GM12878 (cell line): ENCODE measurements at regions not wholly inside any gene's neighbourhood (a gene's known extent, or its start where the extent isn't known, plus 50 kb on each side); places are given as distances from the start of the nearest gene placed in this dataset.

ENCODE experiments used
- ATAC-seq: fragments of 200-7000 bp; cut with Tn5 transposase; 3 replicates; pipeline ENCODE4 v1.9.1; 2020; ENCODE audit warnings: mild to moderate bottlenecking, moderate library complexity
- BruUV-seq: library from RNA; stranded (reverse); fragments of 400-500 nt; replicated peaks from 2 replicates; lab custom pipeline; 2021; lab: Mats Ljungman, UMichigan
- CTCF ChIA-PET: fragments of 300-600 bp; sonication (Branson Sonifier 250); formaldehyde crosslinking; extraction: SDS; loops from one replicate; lab custom pipeline; 2021; ENCODE audit warnings: inconsistent platforms; lab: Yijun Ruan, JAX
- POLR2A ChIA-PET: fragments of 350-600 bp; formaldehyde crosslinking; extraction: SDS; loops from one replicate; lab custom pipeline; 2021; ENCODE audit warnings: inconsistent platforms; lab: Charles Lee
- RAD21 ChIA-PET: fragments of 300-600 bp; sonication (Branson Sonifier 250); formaldehyde crosslinking; loops from one replicate; lab custom pipeline; 2023; ENCODE audit warnings: antibody characterized with exemption; ENCODE audit not compliant: unreplicated experiment; lab: Charles Lee
- SMC1A ChIA-PET: fragments of 300-600 bp; sonication (Branson Sonifier 250); formaldehyde crosslinking; loops from one replicate; lab custom pipeline; 2023; ENCODE audit not compliant: unreplicated experiment, uncharacterized antibody; lab: Charles Lee
- DNase-seq: peaks from one replicate; pipeline ENCODE4 v3.0.0-alpha.2; 2011; ENCODE audit warnings: low read depth, low spot score
- FAIRE-seq: peaks from 3 replicates; lab custom pipeline; 2011; peaks lifted over from hg19 to GRCh38; lab: Jason Lieb, UNC
- H2AFZ ChIP-seq: 2 replicates; pipeline ENCODE4 v1.6.0; 2011; ENCODE audit warnings: low read depth, low read length, control low read depth; ENCODE audit not compliant: control insufficient read depth
- H3K27ac ChIP-seq: 2 replicates; pipeline ENCODE4 v1.5.1; 2011; ENCODE audit warnings: control low read depth; ENCODE audit not compliant: control insufficient read depth, insufficient read depth
- H3K27me3 ChIP-seq, 2 experiments: replicated peaks in 1 of 2; 2 replicates each; pipeline versions ENCODE4 v1.6.0 to v1.6.1; 2011; ENCODE audit warnings: low read length in 1 of 2; ENCODE audit not compliant: control insufficient read depth in 2 of 2, insufficient read depth in 2 of 2
- H3K36me3 ChIP-seq, 2 experiments: 2 replicates each; pipeline ENCODE4 v1.5.1; 2011; ENCODE audit warnings: low read length in 1 of 2; ENCODE audit not compliant: control insufficient read depth in 2 of 2, insufficient read depth in 2 of 2
- H3K4me1 ChIP-seq: 2 replicates; pipeline ENCODE4 v1.6.1; 2011; ENCODE audit warnings: mild to moderate bottlenecking, low read length, moderate library complexity, mixed read lengths; ENCODE audit not compliant: control insufficient read depth, insufficient read depth
- H3K4me2 ChIP-seq: 2 replicates; pipeline ENCODE4 v1.6.0; 2011; ENCODE audit warnings: control low read depth; ENCODE audit not compliant: control insufficient read depth, insufficient read depth
- H3K4me3 ChIP-seq: fragments of 200-600 bp; sonication (generic); 2 replicates; pipeline ENCODE4 v1.5.1; 2016
- H3K79me2 ChIP-seq: 2 replicates; pipeline ENCODE4 v1.6.0; 2011; ENCODE audit warnings: low read length; ENCODE audit not compliant: control insufficient read depth, insufficient read depth
- H3K9ac ChIP-seq: 2 replicates; pipeline ENCODE4 v1.8.0; 2011; ENCODE audit warnings: low read length, control low read depth, mixed read lengths; ENCODE audit not compliant: control insufficient read depth, insufficient read depth
- H3K9me3 ChIP-seq: replicated peaks from 3 replicates; pipeline ENCODE4 v1.5.1; 2011; ENCODE audit warnings: mild to moderate bottlenecking, low read length; ENCODE audit not compliant: control insufficient read depth, insufficient read depth
- H4K20me1 ChIP-seq: 2 replicates; pipeline ENCODE4 v1.6.0; 2011; ENCODE audit not compliant: control insufficient read depth, insufficient read depth
- ATF2 ChIP-seq: IDR thresholded peaks from 2 replicates; pipeline ENCODE4 v1.6.1; 2012; ENCODE audit warnings: low read length, inconsistent platforms
- IKZF1 ChIP-seq: fragments of 450-650 bp; conservative IDR thresholded peaks from 2 replicates; pipeline ENCODE4 v1.6.1; 2017; ENCODE audit warnings: antibody characterized with exemption, mild to moderate bottlenecking
- IRF4 ChIP-seq: IDR thresholded peaks from 2 replicates; pipeline ENCODE4 v1.6.1; 2011; ENCODE audit warnings: low read depth, low read length
- KDM1A ChIP-seq: fragments of 200-600 bp; sonication (generic); IDR thresholded peaks from 2 replicates; pipeline ENCODE4 v1.6.1; 2016; ENCODE audit warnings: borderline replicate concordance
- NR2F1 ChIP-seq: fragments of 450-650 bp; conservative IDR thresholded peaks from 2 replicates; pipeline ENCODE4 v1.6.1; 2017; ENCODE audit warnings: mild to moderate bottlenecking
- PAX8 ChIP-seq: fragments of 450-650 bp; IDR thresholded peaks from 2 replicates; pipeline ENCODE4 v1.6.1; 2017; ENCODE audit warnings: mild to moderate bottlenecking, moderate library complexity
- PBX3 ChIP-seq: IDR thresholded peaks from 2 replicates; pipeline ENCODE4 v1.6.1; 2011; ENCODE audit warnings: mild to moderate bottlenecking, low read depth, low read length, moderate library complexity; ENCODE audit not compliant: insufficient replicate concordance
- RUNX3 ChIP-seq: IDR thresholded peaks from 2 replicates; pipeline ENCODE4 v1.6.1; 2012; ENCODE audit warnings: low read length, inconsistent platforms
- SREBF1 ChIP-seq: IDR thresholded peaks from 2 replicates; pipeline ENCODE4 v1.6.1; 2012; ENCODE audit warnings: mild to moderate bottlenecking, low read length
- ZBED1 ChIP-seq: IDR thresholded peaks from 2 replicates; pipeline ENCODE4 v1.6.1; 2016; ENCODE audit warnings: borderline replicate concordance
- WGBS: methylation state at CpG from one replicate; pipeline ENCODE4 v1.1.6; 2016; ENCODE audit warnings: low lambda C conversion rate; ENCODE audit not compliant: insufficient replicate concordance, insufficient coverage; ENCODE audit errors: missing lambda C conversion rate; 5-methylcytosine and 5-hydroxymethylcytosine counted together
- in situ Hi-C: fragments of 300-500 bp; cut with MboI; formaldehyde crosslinking; loops from 9 replicates; pipeline ENCODE4 v1.14.3; 2018; ENCODE audit warnings: mixed read lengths
- intact Hi-C: fragments of 100-400 bp; cut with micrococcal nuclease; formaldehyde crosslinking; loops from one replicate; pipeline ENCODE4 v1.14.2; 2022; ENCODE audit not compliant: unreplicated experiment

- in situ Hi-C loops, result no loop called here
- TF ChIP-seq PBX3 (no peak), IRF4 (no peak), SREBF1 (no peak), PAX8 (no peak), RUNX3 (no peak), IKZF1 (no peak), NR2F1 (no peak), ATF2 (no peak), KDM1A (no peak), ZBED1 (no peak)
- Histone ChIP-seq H3K27ac (no peak overlapping the region), H3K4me2 (no peak overlapping the region), H3K4me3 (no peak overlapping the region), H3K36me3 (no peaks in the 10 kb centered on the region), H2AFZ (no peak overlapping the region), H3K4me1 (no peaks in the 10 kb centered on the region), H3K79me2 (no peaks in the 10 kb centered on the region), H3K9ac (no peak overlapping the region), H4K20me1 (no peaks in the 10 kb centered on the region), H3K27me3 (no peaks in the 10 kb centered on the region), H3K9me3 (no peaks in the 10 kb centered on the region; the same call in 2 of the 3 replicates)
- ChIA-PET RAD21 (no interaction called here), POLR2A (no interaction called here), SMC1A (no interaction called here), CTCF (no interaction called here)
- no peak for ATAC-seq
- WGBS, result 44% methylated on average over 1 of the region's 1 CpG
- intact Hi-C loops, result no loop called here
- FAIRE-seq, result no peak
- no TSS peak for BruUV-seq
- DNase-seq, result no peak
Observed at GRCh38 chr13:34107806-34108205, 289.9 kb downstream of the RFC3 start.
